ENCODE measurements at regions not wholly inside any gene's neighbourhood (a gene's known extent, or its start where the extent isn't known, plus 50 kb on each side); places are given as distances from the start of the nearest gene placed in this dataset.
A peak's percentile ranks its signal among the peaks of the same experiment; 100 is the strongest.

DNA sequence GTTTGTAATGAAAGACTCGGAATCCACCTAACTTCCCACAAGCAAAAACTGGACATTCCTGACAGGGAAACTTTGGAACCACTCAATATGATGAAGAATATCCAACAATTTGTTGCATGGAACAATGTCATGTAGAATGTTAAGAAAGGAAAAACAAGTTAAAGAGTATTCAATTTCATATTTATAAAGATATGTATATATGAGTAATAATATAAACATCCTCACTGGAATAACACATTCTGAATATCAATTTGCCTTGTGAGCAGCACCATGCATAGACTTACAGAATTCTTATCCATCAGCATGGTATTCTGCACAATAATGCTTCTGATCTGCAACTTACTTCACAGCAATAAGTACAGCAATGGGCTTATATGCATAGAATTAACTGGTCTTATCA is 650.3 kb downstream of the SEMA5A start:
- TF ChIP-seq MYC (IDR thresholded peaks at IDR 0.05; ENCODE audit: low read depth, low read length) (no peak), POLR2A (IDR thresholded peaks at IDR 0.05; ENCODE audit: extremely low read depth, insufficient read length) (no peak), MAX (IDR thresholded peaks at IDR 0.05; ENCODE audit: low read depth, low read length) (no peak)
- TF ChIP-seq, protein P1, sequence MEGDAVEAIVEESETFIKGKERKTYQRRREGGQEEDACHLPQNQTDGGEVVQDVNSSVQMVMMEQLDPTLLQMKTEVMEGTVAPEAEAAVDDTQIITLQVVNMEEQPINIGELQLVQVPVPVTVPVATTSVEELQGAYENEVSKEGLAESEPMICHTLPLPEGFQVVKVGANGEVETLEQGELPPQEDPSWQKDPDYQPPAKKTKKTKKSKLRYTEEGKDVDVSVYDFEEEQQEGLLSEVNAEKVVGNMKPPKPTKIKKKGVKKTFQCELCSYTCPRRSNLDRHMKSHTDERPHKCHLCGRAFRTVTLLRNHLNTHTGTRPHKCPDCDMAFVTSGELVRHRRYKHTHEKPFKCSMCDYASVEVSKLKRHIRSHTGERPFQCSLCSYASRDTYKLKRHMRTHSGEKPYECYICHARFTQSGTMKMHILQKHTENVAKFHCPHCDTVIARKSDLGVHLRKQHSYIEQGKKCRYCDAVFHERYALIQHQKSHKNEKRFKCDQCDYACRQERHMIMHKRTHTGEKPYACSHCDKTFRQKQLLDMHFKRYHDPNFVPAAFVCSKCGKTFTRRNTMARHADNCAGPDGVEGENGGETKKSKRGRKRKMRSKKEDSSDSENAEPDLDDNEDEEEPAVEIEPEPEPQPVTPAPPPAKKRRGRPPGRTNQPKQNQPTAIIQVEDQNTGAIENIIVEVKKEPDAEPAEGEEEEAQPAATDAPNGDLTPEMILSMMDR (IDR thresholded peaks at IDR 0.05; ENCODE audit: low read depth, low read length): no peak
- no peak for DNase-seq (ENCODE audit: low read depth)

GRCh38 chr5:8897316-8897715 is 648.6 kb downstream of the SEMA5A start:
- TF ChIP-seq MYC (IDR thresholded peaks at IDR 0.05; ENCODE audit: low read depth, low read length): no peak
- TF ChIP-seq POLR2A (IDR thresholded peaks at IDR 0.05; ENCODE audit: extremely low read depth, insufficient read length): no peak
- TF ChIP-seq, protein P1 (IDR thresholded peaks at IDR 0.05; ENCODE audit: low read depth, low read length): no peak
- TF ChIP-seq MAX (IDR thresholded peaks at IDR 0.05; ENCODE audit: low read depth, low read length): no peak
- DNase-seq (ENCODE audit: low read depth): no peak
- H3K4me3 ChIP-seq (ENCODE audit: low read depth, low read length): no peak overlapping the region

More for the DNA sequence above, 650.3 kb downstream of the SEMA5A start:
- H3K4me3 ChIP-seq (ENCODE audit: low read depth, low read length): no peak overlapping the region

- no peak for TF ChIP-seq POLR2A (IDR thresholded peaks at IDR 0.05; ENCODE audit: extremely low read depth, insufficient read length)
- TF ChIP-seq MAX (IDR thresholded peaks at IDR 0.05; ENCODE audit: low read depth, low read length): no peak
- TF ChIP-seq, protein P1 (IDR thresholded peaks at IDR 0.05; ENCODE audit: low read depth, low read length): no peak
- TF ChIP-seq MYC (IDR thresholded peaks at IDR 0.05; ENCODE audit: low read depth, low read length): no peak
- no peak overlapping the region for H3K4me3 ChIP-seq (ENCODE audit: low read depth, low read length)
- no peak for DNase-seq (ENCODE audit: low read depth)
These were observed 640.9 kb downstream of the SEMA5A start for GRCh38 chr5:8905021-8905420.

GRCh38 chr5:8906303-8906967 is 639.4 kb downstream of the SEMA5A start:
- no peak overlapping the region for H3K4me3 ChIP-seq (ENCODE audit: low read depth, low read length)
- TF ChIP-seq MYC (IDR thresholded peaks at IDR 0.05; ENCODE audit: low read depth, low read length) (no peak), POLR2A (IDR thresholded peaks at IDR 0.05; ENCODE audit: extremely low read depth, insufficient read length) (no peak)
- DNase-seq (ENCODE audit: low read depth): no peak

GRCh38 chr5:8907168-8907868 is 638.6 kb downstream of the SEMA5A start:
- no peak overlapping the region for H3K4me3 ChIP-seq (ENCODE audit: low read depth, low read length)
- TF ChIP-seq POLR2A (IDR thresholded peaks at IDR 0.05; ENCODE audit: extremely low read depth, insufficient read length) (no peak), MYC (IDR thresholded peaks at IDR 0.05; ENCODE audit: low read depth, low read length) (no peak), MAX (IDR thresholded peaks at IDR 0.05; ENCODE audit: low read depth, low read length) (no peak)
- TF ChIP-seq, protein P1 (IDR thresholded peaks at IDR 0.05; ENCODE audit: low read depth, low read length): no peak

GRCh38 chr5:8908055-8908683 is 637.7 kb downstream of the SEMA5A start:
- peak; percentile 41 for DNase-seq (ENCODE audit: low read depth)
- H3K4me3 ChIP-seq (ENCODE audit: low read depth, low read length): no peak overlapping the region
- no peak for TF ChIP-seq MYC (IDR thresholded peaks at IDR 0.05; ENCODE audit: low read depth, low read length)
- no peak for TF ChIP-seq MAX (IDR thresholded peaks at IDR 0.05; ENCODE audit: low read depth, low read length)
- TF ChIP-seq, protein P1 (IDR thresholded peaks at IDR 0.05; ENCODE audit: low read depth, low read length): peak; percentile 99
- no peak for TF ChIP-seq POLR2A (IDR thresholded peaks at IDR 0.05; ENCODE audit: extremely low read depth, insufficient read length)

More at GRCh38 chr5:8907168-8907868, 638.6 kb downstream of the SEMA5A start:
- no peak for DNase-seq (ENCODE audit: low read depth)
